AG04450 (cell line): ENCODE measurements at regions not wholly inside any gene's neighbourhood (a gene's known extent, or its start where the extent isn't known, plus 50 kb on each side); places are given as distances from the start of the nearest gene placed in this dataset.

Experiments
- CTCF ChIA-PET: fragments of 300-600, 350-600 bp; formaldehyde crosslinking; extraction: SDS; loops from one replicate; lab custom pipeline; 2022; ENCODE audit warnings: antibody characterized with exemption, inconsistent platforms; lab: Charles Lee
- POLR2A ChIA-PET: fragments of 350-600 bp; formaldehyde crosslinking; extraction: SDS; loops from one replicate; lab custom pipeline; 2021; ENCODE audit warnings: antibody characterized with exemption, inconsistent platforms; lab: Yijun Ruan, JAX
- DNase-seq: peaks from one replicate; pipeline ENCODE4 v3.0.0-alpha.2; 2011; ENCODE audit warnings: low read depth, low spot score
- H3K27ac ChIP-seq: one replicate; pipeline ENCODE4 v1.5.1; 2012; ENCODE audit warnings: low read depth, low read length, control low read depth
- H3K27me3 ChIP-seq: one replicate; pipeline ENCODE4 v1.6.0; 2012; ENCODE audit warnings: low read length; ENCODE audit not compliant: control insufficient read depth, insufficient read depth
- H3K4me3 ChIP-seq: 2 replicates; pipeline ENCODE4 v1.5.1; 2011; ENCODE audit warnings: mild to moderate bottlenecking, low read depth, low read length, control low read depth
- H3K9me3 ChIP-seq: 2 replicates; pipeline ENCODE4 v1.5.1; 2012; ENCODE audit warnings: low read length; ENCODE audit not compliant: control insufficient read depth, insufficient read depth
- CTCF ChIP-seq: IDR thresholded peaks from 2 replicates; pipeline ENCODE4 v1.5.1; 2011; ENCODE audit warnings: low read depth, low read length, control low read depth, inconsistent platforms

- DNase-seq: no peak
- Histone ChIP-seq H3K4me3 (no peak overlapping the region), H3K27me3 (no peaks in the 10 kb centered on the region), H3K9me3 (peaks cover 86% of the 10 kb centered on the region), H3K27ac (no peak overlapping the region)
- CTCF ChIA-PET: no interaction called here
- POLR2A ChIA-PET: no interaction called here
- no peak for TF ChIP-seq CTCF
These were observed 76.6 kb upstream of the ACTRT2 start for GRCh38 chr1:2944705-2945104.

GRCh38 chr1:2945821-2946231 is 75.4 kb upstream of the ACTRT2 start:
- CTCF ChIA-PET: no interaction called here
- TF ChIP-seq CTCF: no peak
- Histone ChIP-seq H3K9me3 (peaks cover 90% of the 10 kb centered on the region), H3K27ac (no peak overlapping the region), H3K4me3 (no peak overlapping the region), H3K27me3 (no peaks in the 10 kb centered on the region)
- POLR2A ChIA-PET: no interaction called here
- no peak for DNase-seq

- Histone ChIP-seq H3K4me3 (no peak overlapping the region), H3K9me3 (peaks cover 93% of the 10 kb centered on the region), H3K27ac (no peak overlapping the region), H3K27me3 (no peaks in the 10 kb centered on the region)
- CTCF ChIA-PET: no interaction called here
- no peak for TF ChIP-seq CTCF
- POLR2A ChIA-PET: no interaction called here
- no peak for DNase-seq
These were observed 75.0 kb upstream of the ACTRT2 start for GRCh38 chr1:2946291-2946690.

- TF ChIP-seq CTCF: no peak
- CTCF ChIA-PET: no interaction called here
- Histone ChIP-seq H3K4me3 (no peak overlapping the region), H3K27ac (no peak overlapping the region), H3K9me3 (peaks cover 94% of the 10 kb centered on the region), H3K27me3 (no peaks in the 10 kb centered on the region)
- POLR2A ChIA-PET: no interaction called here
- DNase-seq: no peak
These were observed 74.1 kb upstream of the ACTRT2 start for GRCh38 chr1:2946999-2947690.

- no peak for TF ChIP-seq CTCF
- POLR2A ChIA-PET: no interaction called here
- no peak for DNase-seq
- Histone ChIP-seq H3K27ac (no peak overlapping the region), H3K9me3 (peaks cover 93% of the 10 kb centered on the region), H3K27me3 (no peaks in the 10 kb centered on the region), H3K4me3 (no peak overlapping the region)
- CTCF ChIA-PET: no interaction called here
These were observed 73.1 kb upstream of the ACTRT2 start for GRCh38 chr1:2948001-2948750.
